ENCODE measurements at regions not wholly inside any gene's neighbourhood (a gene's known extent, or its start where the extent isn't known, plus 50 kb on each side); places are given as distances from the start of the nearest gene placed in this dataset.
A peak's percentile ranks its signal among the peaks of the same experiment; 100 is the strongest.

- H3K27ac ChIP-seq = no peak overlapping the region
- H3K4me3 ChIP-seq = no peak overlapping the region
- H3K9me3 ChIP-seq (replicated peaks in 1 of 11) = peaks cover 18 to 35% (median 23%) of the 10 kb centered on the region in 11 experiments
- H3K9ac ChIP-seq = no peak overlapping the region
- no peaks in the 10 kb centered on the region for H3K4me1 ChIP-seq
- no peaks in the 10 kb centered on the region for H4K20me1 ChIP-seq
- peaks cover 0 to 60% (median 4%) of the 10 kb centered on the region in 11 experiments; a peak in 10 of 22 replicates for H3K36me3 ChIP-seq
- no peak overlapping the region for H3K4me2 ChIP-seq
- no peak for TF ChIP-seq Cebpa-rat (IDR thresholded peaks at IDR 0.05)
- no peaks in the 10 kb centered on the region for H3K27me3 ChIP-seq
These were observed 140.6 kb upstream of the STC2 start for GRCh38 chr5:173468821-173469251.

- no peak for TF ChIP-seq Cebpa-rat (IDR thresholded peaks at IDR 0.05)
- no peak overlapping the region for H3K4me3 ChIP-seq
- no peak overlapping the region for H3K27ac ChIP-seq
- H3K27me3 ChIP-seq = no peaks in the 10 kb centered on the region
- no peaks in the 10 kb centered on the region for H4K20me1 ChIP-seq
- H3K4me1 ChIP-seq = no peaks in the 10 kb centered on the region
- no peak overlapping the region for H3K9ac ChIP-seq
- H3K9me3 ChIP-seq (replicated peaks in 1 of 11) = peaks cover 18 to 45% (median 29%) of the 10 kb centered on the region in 11 experiments
- no peak overlapping the region for H3K4me2 ChIP-seq
- peaks cover 0 to 65% (median 4%) of the 10 kb centered on the region in 11 experiments; a peak in 10 of 22 replicates for H3K36me3 ChIP-seq
These were observed 138.0 kb upstream of the STC2 start for GRCh38 chr5:173466227-173466626.

- Histone ChIP-seq H3K36me3 (peaks cover 0 to 64% (median 4%) of the 10 kb centered on the region in 11 experiments; a peak in 10 of 22 replicates), H4K20me1 (no peaks in the 10 kb centered on the region), H3K4me2 (no peak overlapping the region), H3K27ac (no peak overlapping the region), H3K4me3 (no peak overlapping the region), H3K27me3 (no peaks in the 10 kb centered on the region), H3K9ac (no peak overlapping the region), H3K4me1 (no peaks in the 10 kb centered on the region), H3K9me3 (replicated peaks in 1 of 11) (peaks cover 18 to 45% (median 29%) of the 10 kb centered on the region in 11 experiments)
- TF ChIP-seq Cebpa-rat (IDR thresholded peaks at IDR 0.05) = no peak
These were observed 136.6 kb upstream of the STC2 start for GRCh38 chr5:173464813-173465212.

GRCh38 chr5:173463207-173463606, 135.0 kb upstream of the STC2 start:
- Histone ChIP-seq H3K4me3 (no peak overlapping the region), H3K4me1 (peaks cover 0 to 15% (median 8%) of the 10 kb centered on the region in 10 experiments; a peak in 14 of 20 replicates), H3K36me3 (peaks cover 0 to 55% (median 4%) of the 10 kb centered on the region in 11 experiments; a peak in 10 of 22 replicates), H3K27me3 (no peaks in the 10 kb centered on the region), H4K20me1 (no peaks in the 10 kb centered on the region), H3K4me2 (no peak overlapping the region), H3K27ac (no peak overlapping the region), H3K9ac (no peak overlapping the region), H3K9me3 (replicated peaks in 1 of 11) (peaks cover 18 to 45% (median 29%) of the 10 kb centered on the region in 11 experiments)
- no peak for TF ChIP-seq Cebpa-rat (IDR thresholded peaks at IDR 0.05)

- H3K27ac ChIP-seq = no peak overlapping the region
- peaks cover 23 to 57% (median 48%) of the 10 kb centered on the region in 10 experiments for H3K4me1 ChIP-seq
- peaks cover 0 to 16% (median 6%) of the 10 kb centered on the region in 11 experiments; a peak in 8 of 22 replicates for H3K9me3 ChIP-seq (replicated peaks in 1 of 11)
- H3K9ac ChIP-seq = no peak overlapping the region
- H3K4me2 ChIP-seq = peak overlapping the region in 7 of 11 experiments; percentile 5 to 87 (median 44); a peak in 14 of 22 replicates
- H3K27me3 ChIP-seq = no peaks in the 10 kb centered on the region
- TF ChIP-seq Cebpa-rat (IDR thresholded peaks at IDR 0.05) = peak in 1 of 11 experiments; percentile 26; a peak in 1 of 22 replicates
- no peaks in the 10 kb centered on the region for H4K20me1 ChIP-seq
- no peak overlapping the region for H3K4me3 ChIP-seq
- H3K36me3 ChIP-seq = peaks cover 0 to 18% (median 0%) of the 10 kb centered on the region in 11 experiments; a peak in 5 of 22 replicates
These were observed 130.8 kb upstream of the STC2 start for GRCh38 chr5:173458828-173459609.

- H3K9me3 ChIP-seq (replicated peaks in 1 of 11) = peaks cover 0 to 9% (median 0%) of the 10 kb centered on the region in 11 experiments; a peak in 2 of 22 replicates
- peaks cover 0 to 14% (median 0%) of the 10 kb centered on the region in 11 experiments; a peak in 4 of 22 replicates for H3K36me3 ChIP-seq
- H3K4me2 ChIP-seq = peak overlapping the region; percentile 58 to 87 (median 73)
- no peak for TF ChIP-seq Cebpa-rat (IDR thresholded peaks at IDR 0.05)
- no peaks in the 10 kb centered on the region for H3K27me3 ChIP-seq
- peak overlapping the region in 8 of 11 experiments; percentile 9 to 43 (median 34); a peak in 11 of 22 replicates for H3K27ac ChIP-seq
- H3K9ac ChIP-seq = peak overlapping the region in 1 of 11 experiments; percentile 8; a peak in 1 of 22 replicates
- peak overlapping the region in 1 of 10 experiments; percentile 17; a peak in 1 of 20 replicates for H3K4me3 ChIP-seq
- H4K20me1 ChIP-seq = no peaks in the 10 kb centered on the region
- peaks cover 23 to 72% (median 52%) of the 10 kb centered on the region in 10 experiments for H3K4me1 ChIP-seq
These were observed 129.3 kb upstream of the STC2 start for GRCh38 chr5:173457482-173457881.

GRCh38 chr5:173456751-173457171, 128.5 kb upstream of the STC2 start:
- H3K9ac ChIP-seq = peak overlapping the region in 1 of 11 experiments; percentile 8; a peak in 1 of 22 replicates

GRCh38 chr5:173456181-173456580, 128.0 kb upstream of the STC2 start:
- Histone ChIP-seq H3K27ac (peak overlapping the region in 6 of 11 experiments; percentile 15 to 57 (median 37); a peak in 7 of 22 replicates), H3K4me1 (peaks cover 24 to 85% (median 63%) of the 10 kb centered on the region in 10 experiments), H3K9me3 (replicated peaks in 1 of 11) (peaks cover 0 to 14% (median 0%) of the 10 kb centered on the region in 11 experiments; a peak in 3 of 22 replicates), H3K27me3 (no peaks in the 10 kb centered on the region), H3K4me3 (no peak overlapping the region), H4K20me1 (no peaks in the 10 kb centered on the region), H3K9ac (no peak overlapping the region), H3K4me2 (peak overlapping the region in 10 of 11 experiments; percentile 58 to 87 (median 74); a peak in 20 of 22 replicates), H3K36me3 (peaks cover 0 to 18% (median 0%) of the 10 kb centered on the region in 11 experiments; a peak in 5 of 22 replicates)
- no peak for TF ChIP-seq Cebpa-rat (IDR thresholded peaks at IDR 0.05)

More at GRCh38 chr5:173456751-173457171, 128.5 kb upstream of the STC2 start:
- peaks cover 0 to 9% (median 0%) of the 10 kb centered on the region in 11 experiments; a peak in 2 of 22 replicates for H3K9me3 ChIP-seq (replicated peaks in 1 of 11)
- peaks cover 24 to 79% (median 59%) of the 10 kb centered on the region in 10 experiments for H3K4me1 ChIP-seq
- H3K4me2 ChIP-seq = peak overlapping the region; percentile 58 to 87 (median 73)
- peak overlapping the region in 8 of 11 experiments; percentile 15 to 57 (median 37); a peak in 13 of 22 replicates for H3K27ac ChIP-seq
- TF ChIP-seq Cebpa-rat (IDR thresholded peaks at IDR 0.05) = 0 out of 22 replicates have a peak, but pooled peaks of 1 of the 11 experiments have one; percentile 16
- H4K20me1 ChIP-seq = no peaks in the 10 kb centered on the region
- peaks cover 0 to 14% (median 0%) of the 10 kb centered on the region in 11 experiments; a peak in 4 of 22 replicates for H3K36me3 ChIP-seq
- no peaks in the 10 kb centered on the region for H3K27me3 ChIP-seq
- H3K4me3 ChIP-seq = no peak overlapping the region

All from BLaER1 treated with 17β-estradiol and CSF1 and Interleukin-3, amounts not matched to agents 10 nM and 100 nM (cell line).